NCI-H345 (cell line): ENCODE measurements at regions not wholly inside any gene's neighbourhood (a gene's known extent, or its start where the extent isn't known, plus 50 kb on each side); places are given as distances from the start of the nearest gene placed in this dataset.

ENCODE experiments used
- DNase-seq: peaks from one replicate; lab custom pipeline; 2025; lab: John Stamatoyannopoulos, UW

GRCh38 chr2:160963957-160964356 lies 196.3 kb upstream of the TANK start:
- DNase-seq: no peak

- no peak for DNase-seq
Measured at GRCh38 chr2:160967523-160967922, 192.7 kb upstream of the TANK start.

GRCh38 chr2:160968183-160968582 lies 192.0 kb upstream of the TANK start:
- DNase-seq: no peak

GRCh38 chr2:160970052-160970965 lies 189.9 kb upstream of the TANK start:
- peak; percentile 30 for DNase-seq

- no peak for DNase-seq
Measured at GRCh38 chr2:160973991-160974390, 186.2 kb upstream of the TANK start.

- DNase-seq: no peak
Measured at GRCh38 chr2:160974803-160975202, 185.4 kb upstream of the TANK start.

- DNase-seq: no peak
Measured at GRCh38 chr2:160976797-160977196, 183.4 kb upstream of the TANK start.

GRCh38 chr2:160977376-160977775 lies 182.9 kb upstream of the TANK start:
- DNase-seq: no peak

GRCh38 chr2:160977854-160978253 lies 182.4 kb upstream of the TANK start:
- no peak for DNase-seq

GRCh38 chr2:160984426-160985077 lies 175.7 kb upstream of the TANK start:
- no peak for DNase-seq

GRCh38 chr2:160989778-160990177 lies 170.4 kb upstream of the TANK start:
- DNase-seq: no peak

GRCh38 chr2:160993654-160994061 lies 166.6 kb upstream of the TANK start:
- DNase-seq: peak; percentile 43

GRCh38 chr2:160994141-160995002 lies 165.9 kb upstream of the TANK start:
- peak; percentile 85 for DNase-seq

- DNase-seq: no peak
Measured at GRCh38 chr2:160996584-160996983, 163.6 kb upstream of the TANK start.

- no peak for DNase-seq
Measured at GRCh38 chr2:161004379-161004778, 155.8 kb upstream of the TANK start.

- DNase-seq: no peak
Measured at GRCh38 chr2:161005170-161005569, 155.1 kb upstream of the TANK start.

- no peak for DNase-seq
Measured at GRCh38 chr2:161008311-161008710, 151.9 kb upstream of the TANK start.

GRCh38 chr2:161010503-161011015 lies 149.7 kb upstream of the TANK start:
- DNase-seq: no peak

GRCh38 chr2:161017780-161018470 lies 142.3 kb upstream of the TANK start:
- no peak for DNase-seq

GRCh38 chr2:161019311-161019710 lies 140.9 kb upstream of the TANK start:
- DNase-seq: no peak

- DNase-seq: peak; percentile 54
Measured at GRCh38 chr2:161020437-161020836, 139.8 kb upstream of the TANK start.

- no peak for DNase-seq
Measured at GRCh38 chr2:161028581-161028980, 131.6 kb upstream of the TANK start.
